Neural progenitor cell (in vitro differentiated cells): ENCODE measurements at regions not wholly inside any gene's neighbourhood (a gene's known extent, or its start where the extent isn't known, plus 50 kb on each side); places are given as distances from the start of the nearest gene placed in this dataset.

ENCODE experiments used
- EZH2 ChIP-seq: fragments of 200-600 bp; sonication (generic); IDR thresholded peaks from 2 replicates; pipeline ENCODE4 v1.6.1; 2017; ENCODE audit warnings: antibody characterized with exemption, mild to moderate bottlenecking, moderate library complexity
- EZH2phosphoT487 ChIP-seq: fragments of 200-600 bp; sonication (generic); IDR thresholded peaks from 2 replicates; pipeline ENCODE4 v1.6.1; 2017; ENCODE audit warnings: antibody characterized with exemption
- TF ChIP-seq, protein P1 (sequence below): fragments of 200-600 bp; sonication (generic); IDR thresholded peaks from 2 replicates; pipeline ENCODE4 v1.5.1; 2017; ENCODE audit warnings: antibody characterized with exemption, mild to moderate bottlenecking

DNA sequence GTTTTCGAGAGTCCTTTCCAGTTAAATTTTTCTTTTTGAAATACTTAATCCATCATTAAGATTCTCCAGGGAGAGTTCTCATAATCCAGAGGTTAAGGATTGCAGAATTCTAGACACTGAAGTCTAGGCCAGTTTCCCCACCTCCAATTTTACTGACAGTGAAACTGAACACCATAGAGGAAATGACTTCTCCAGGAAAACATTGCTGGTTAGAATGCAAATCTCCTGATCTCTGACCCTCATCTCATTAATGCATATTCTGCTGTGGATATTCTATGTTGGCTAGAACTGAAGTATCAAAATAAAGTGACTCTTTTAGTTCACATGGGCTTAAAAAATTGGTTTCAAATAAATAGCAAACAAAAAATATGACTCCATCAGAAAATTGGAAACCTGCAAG, 105.8 kb upstream of the UGP2 start:
- no peak for TF ChIP-seq EZH2
- TF ChIP-seq, protein P1, sequence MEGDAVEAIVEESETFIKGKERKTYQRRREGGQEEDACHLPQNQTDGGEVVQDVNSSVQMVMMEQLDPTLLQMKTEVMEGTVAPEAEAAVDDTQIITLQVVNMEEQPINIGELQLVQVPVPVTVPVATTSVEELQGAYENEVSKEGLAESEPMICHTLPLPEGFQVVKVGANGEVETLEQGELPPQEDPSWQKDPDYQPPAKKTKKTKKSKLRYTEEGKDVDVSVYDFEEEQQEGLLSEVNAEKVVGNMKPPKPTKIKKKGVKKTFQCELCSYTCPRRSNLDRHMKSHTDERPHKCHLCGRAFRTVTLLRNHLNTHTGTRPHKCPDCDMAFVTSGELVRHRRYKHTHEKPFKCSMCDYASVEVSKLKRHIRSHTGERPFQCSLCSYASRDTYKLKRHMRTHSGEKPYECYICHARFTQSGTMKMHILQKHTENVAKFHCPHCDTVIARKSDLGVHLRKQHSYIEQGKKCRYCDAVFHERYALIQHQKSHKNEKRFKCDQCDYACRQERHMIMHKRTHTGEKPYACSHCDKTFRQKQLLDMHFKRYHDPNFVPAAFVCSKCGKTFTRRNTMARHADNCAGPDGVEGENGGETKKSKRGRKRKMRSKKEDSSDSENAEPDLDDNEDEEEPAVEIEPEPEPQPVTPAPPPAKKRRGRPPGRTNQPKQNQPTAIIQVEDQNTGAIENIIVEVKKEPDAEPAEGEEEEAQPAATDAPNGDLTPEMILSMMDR: no peak
- no peak for TF ChIP-seq EZH2phosphoT487
